Muscle layer of colon (tissue), 2 donors: ENCODE measurements at regions not wholly inside any gene's neighbourhood (a gene's known extent, or its start where the extent isn't known, plus 50 kb on each side); places are given as distances from the start of the nearest gene placed in this dataset.

ENCODE experiments used
- H3K27ac ChIP-seq: one replicate; pipeline ENCODE4 v1.7.0; 2013; ENCODE audit warnings: low read depth, mild to moderate bottlenecking, low read length, moderate library complexity
- H3K27me3 ChIP-seq, 2 donors: one replicate each; pipeline ENCODE4 v1.7.0; 2013; ENCODE audit warnings: low read length in 2 of 2, mild to moderate bottlenecking in 2 of 2; ENCODE audit not compliant: insufficient read depth in 2 of 2, control insufficient read depth in 1 of 2
- H3K36me3 ChIP-seq: one replicate; pipeline ENCODE4 v1.7.0; 2013; ENCODE audit warnings: mild to moderate bottlenecking, low read length; ENCODE audit not compliant: insufficient read depth
- H3K4me1 ChIP-seq: one replicate; pipeline ENCODE4 v1.7.0; 2013; ENCODE audit warnings: mild to moderate bottlenecking, low read length; ENCODE audit not compliant: insufficient read depth
- H3K4me3 ChIP-seq, 2 donors: one replicate each; pipeline ENCODE4 v1.7.0; 2013; ENCODE audit warnings: low read length in 2 of 2, low read depth in 1 of 2, mild to moderate bottlenecking in 1 of 2, moderate library complexity in 1 of 2
- H3K9ac ChIP-seq: one replicate; pipeline ENCODE4 v1.7.0; 2013; ENCODE audit warnings: low read length
- H3K9me3 ChIP-seq: one replicate; pipeline ENCODE4 v1.7.0; 2013; ENCODE audit warnings: mild to moderate bottlenecking, low read length
- donor health status: abdominal sarcoma.
- donor health status: Adenocarcinoma of cecum.

- Histone ChIP-seq H3K4me3 (no peak overlapping the region), H3K27ac (peak overlapping the region; percentile 55), H3K36me3 (no peaks in the 10 kb centered on the region), H3K9ac (no peak overlapping the region), H3K9me3 (no peaks in the 10 kb centered on the region), H3K4me1 (peaks cover 25% of the 10 kb centered on the region), H3K27me3 (no peaks in the 10 kb centered on the region)
These were observed 216.4 kb downstream of the LPIN1 start for GRCh38 chr2:11962707-11963328.

GRCh38 chr2:11963966-11964365 is 217.5 kb downstream of the LPIN1 start:
- Histone ChIP-seq H3K4me3 (no peak overlapping the region), H3K27me3 (no peaks in the 10 kb centered on the region), H3K9me3 (no peaks in the 10 kb centered on the region), H3K9ac (no peak overlapping the region), H3K4me1 (peaks cover 31% of the 10 kb centered on the region), H3K27ac (no peak overlapping the region), H3K36me3 (no peaks in the 10 kb centered on the region)

- H3K27ac ChIP-seq: no peak overlapping the region
- no peaks in the 10 kb centered on the region for H3K9me3 ChIP-seq
- peaks cover 22% of the 10 kb centered on the region for H3K4me1 ChIP-seq
- H3K9ac ChIP-seq: no peak overlapping the region
- no peaks in the 10 kb centered on the region for H3K36me3 ChIP-seq
- H3K27me3 ChIP-seq: no peaks in the 10 kb centered on the region
- H3K4me3 ChIP-seq: no peak overlapping the region
These were observed 221.6 kb downstream of the LPIN1 start for GRCh38 chr2:11967946-11968465.

GRCh38 chr2:11968521-11968920 is 222.1 kb downstream of the LPIN1 start:
- no peaks in the 10 kb centered on the region for H3K27me3 ChIP-seq
- peaks cover 2% of the 10 kb centered on the region for H3K9me3 ChIP-seq
- H3K27ac ChIP-seq: no peak overlapping the region
- peaks cover 18% of the 10 kb centered on the region for H3K4me1 ChIP-seq
- no peak overlapping the region for H3K4me3 ChIP-seq
- H3K36me3 ChIP-seq: no peaks in the 10 kb centered on the region
- no peak overlapping the region for H3K9ac ChIP-seq

GRCh38 chr2:11969774-11970173 is 223.3 kb downstream of the LPIN1 start:
- peaks cover 5% of the 10 kb centered on the region for H3K9me3 ChIP-seq

GRCh38 chr2:11974573-11974972 is 228.1 kb downstream of the LPIN1 start:
- peaks cover 5% of the 10 kb centered on the region for H3K9me3 ChIP-seq
- no peak overlapping the region for H3K9ac ChIP-seq
- no peak overlapping the region for H3K4me3 ChIP-seq
- H3K27me3 ChIP-seq: no peaks in the 10 kb centered on the region
- no peaks in the 10 kb centered on the region for H3K36me3 ChIP-seq
- H3K27ac ChIP-seq: no peak overlapping the region
- no peaks in the 10 kb centered on the region for H3K4me1 ChIP-seq

More at GRCh38 chr2:11969774-11970173, 223.3 kb downstream of the LPIN1 start:
- H3K36me3 ChIP-seq: no peaks in the 10 kb centered on the region
- no peak overlapping the region for H3K9ac ChIP-seq
- no peaks in the 10 kb centered on the region for H3K27me3 ChIP-seq
- no peak overlapping the region for H3K27ac ChIP-seq
- H3K4me3 ChIP-seq: no peak overlapping the region
- peaks cover 11% of the 10 kb centered on the region for H3K4me1 ChIP-seq

GRCh38 chr2:11975373-11975772 is 228.9 kb downstream of the LPIN1 start:
- Histone ChIP-seq H3K9me3 (peaks cover 5% of the 10 kb centered on the region), H3K9ac (no peak overlapping the region), H3K27ac (no peak overlapping the region), H3K4me1 (no peaks in the 10 kb centered on the region), H3K4me3 (no peak overlapping the region), H3K27me3 (no peaks in the 10 kb centered on the region), H3K36me3 (no peaks in the 10 kb centered on the region)

- Histone ChIP-seq H3K4me1 (no peaks in the 10 kb centered on the region), H3K9ac (no peak overlapping the region), H3K27ac (no peak overlapping the region), H3K4me3 (no peak overlapping the region), H3K36me3 (no peaks in the 10 kb centered on the region), H3K9me3 (peaks cover 5% of the 10 kb centered on the region), H3K27me3 (no peaks in the 10 kb centered on the region)
These were observed 229.6 kb downstream of the LPIN1 start for GRCh38 chr2:11976073-11976472.

GRCh38 chr2:11977766-11978524 is 231.5 kb downstream of the LPIN1 start:
- Histone ChIP-seq H3K9ac (no peak overlapping the region), H3K27me3 (no peaks in the 10 kb centered on the region), H3K36me3 (no peaks in the 10 kb centered on the region), H3K9me3 (peaks cover 5% of the 10 kb centered on the region), H3K4me3 (no peak overlapping the region), H3K4me1 (no peaks in the 10 kb centered on the region), H3K27ac (no peak overlapping the region)

GRCh38 chr2:11980809-11981208 is 234.4 kb downstream of the LPIN1 start:
- no peak overlapping the region for H3K9ac ChIP-seq
- H3K4me3 ChIP-seq: no peak overlapping the region
- no peaks in the 10 kb centered on the region for H3K27me3 ChIP-seq
- no peaks in the 10 kb centered on the region for H3K9me3 ChIP-seq
- H3K27ac ChIP-seq: no peak overlapping the region
- H3K36me3 ChIP-seq: no peaks in the 10 kb centered on the region
- H3K4me1 ChIP-seq: no peaks in the 10 kb centered on the region

- no peak overlapping the region for H3K4me3 ChIP-seq
- H3K27me3 ChIP-seq: no peaks in the 10 kb centered on the region
- H3K9me3 ChIP-seq: no peaks in the 10 kb centered on the region
- H3K36me3 ChIP-seq: no peaks in the 10 kb centered on the region
- H3K9ac ChIP-seq: no peak overlapping the region
- no peaks in the 10 kb centered on the region for H3K4me1 ChIP-seq
- no peak overlapping the region for H3K27ac ChIP-seq
These were observed 237.0 kb downstream of the LPIN1 start for GRCh38 chr2:11983401-11983800.
